GM12878 (cell line): ENCODE measurements at regions not wholly inside any gene's neighbourhood (a gene's known extent, or its start where the extent isn't known, plus 50 kb on each side); places are given as distances from the start of the nearest gene placed in this dataset.
A peak's percentile ranks its signal among the peaks of the same experiment; 100 is the strongest.

Source experiments
- BACH1 ChIP-seq: fragments of 450-650 bp; IDR thresholded peaks from 2 replicates; pipeline ENCODE4 v1.6.1; 2017; ENCODE audit warnings: mild to moderate bottlenecking, borderline replicate concordance
- BMI1 ChIP-seq: fragments of 450-650 bp; IDR thresholded peaks from 2 replicates; pipeline ENCODE4 v1.6.1; 2016; ENCODE audit warnings: mild to moderate bottlenecking, moderate library complexity, borderline replicate concordance
- HCFC1 ChIP-seq: fragments of 150-350 bp; IDR thresholded peaks from 2 replicates; pipeline ENCODE4 v1.6.1; 2014; ENCODE audit warnings: low read length
- NFXL1 ChIP-seq: fragments of 450-650 bp; IDR thresholded peaks from 2 replicates; pipeline ENCODE4 v1.6.1; 2017; ENCODE audit warnings: antibody characterized with exemption, mild to moderate bottlenecking, borderline replicate concordance
- PML ChIP-seq: IDR thresholded peaks from 2 replicates; pipeline ENCODE4 v1.6.1; 2012; ENCODE audit warnings: low read length, inconsistent platforms
- SPI1 ChIP-seq: IDR thresholded peaks from 2 replicates; pipeline ENCODE4 v1.6.1; 2011; ENCODE audit warnings: low read depth, mild to moderate bottlenecking, low read length, moderate library complexity, borderline replicate concordance; ENCODE audit not compliant: insufficient read depth
- TARDBP ChIP-seq: IDR thresholded peaks from 2 replicates; pipeline ENCODE4 v1.6.1; 2016; ENCODE audit warnings: borderline replicate concordance
- TF ChIP-seq, protein P1 (sequence below): fragments of 450-650 bp; formaldehyde crosslinking; IDR thresholded peaks from 2 replicates; pipeline ENCODE4 v1.4.0; 2020; ENCODE audit warnings: mild to moderate bottlenecking, moderate library complexity
- TF ChIP-seq, protein P2 (sequence below): fragments of 450-650 bp; IDR thresholded peaks from 2 replicates; pipeline ENCODE4 v1.6.1; 2017; ENCODE audit warnings: antibody characterized with exemption, mild to moderate bottlenecking, moderate library complexity
- TF ChIP-seq, protein P3 (sequence below): fragments of 150-350 bp; IDR thresholded peaks from 2 replicates; pipeline ENCODE4 v1.6.1; 2014; ENCODE audit warnings: mild to moderate bottlenecking, low read depth, low read length
- TF ChIP-seq, protein P4 (sequence below): IDR thresholded peaks from 2 replicates; pipeline ENCODE4 v1.6.1; 2011; ENCODE audit warnings: low read depth, mild to moderate bottlenecking, low read length, moderate library complexity, borderline replicate concordance; ENCODE audit errors: extremely low read depth

DNA sequence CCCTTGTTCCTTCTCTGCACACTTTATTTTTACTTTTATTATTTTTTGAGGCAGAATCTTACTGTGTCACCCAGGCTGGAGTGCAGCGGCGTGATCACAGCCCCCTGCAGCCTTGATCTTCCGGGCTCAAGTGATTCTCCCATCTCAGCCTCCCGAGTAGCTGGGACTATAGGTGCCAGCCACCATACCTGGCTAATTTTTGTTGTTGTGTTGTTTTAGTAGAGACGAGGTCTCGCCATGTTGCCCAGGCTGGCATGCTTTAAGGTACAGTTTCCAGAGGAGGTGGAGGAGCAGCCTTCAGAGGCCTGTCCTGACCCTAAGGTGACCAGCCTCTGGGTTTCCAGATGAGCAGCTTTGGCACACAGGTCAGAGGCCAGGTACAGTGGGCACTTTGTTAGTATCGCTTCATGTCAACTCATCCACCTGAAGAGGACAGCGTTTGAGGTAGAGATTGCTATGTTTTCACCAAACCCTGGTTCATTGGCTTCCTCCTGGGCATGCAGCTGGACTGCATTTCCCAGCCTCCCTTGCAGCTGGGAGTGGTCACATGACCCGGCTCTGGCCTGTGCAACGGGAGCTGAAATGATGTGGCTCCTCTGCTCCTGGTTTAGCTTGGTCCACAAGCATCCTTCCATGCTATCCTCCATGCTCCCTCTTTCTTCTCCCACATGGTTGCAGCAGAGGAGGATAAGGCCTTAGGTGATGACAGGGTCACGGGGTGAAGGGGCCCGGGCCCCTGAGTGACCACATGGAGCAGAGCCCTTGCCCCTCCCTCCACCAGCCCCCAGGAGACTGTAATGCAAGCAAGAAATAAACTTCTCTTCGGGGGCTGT lies 139.3 kb upstream of the IER5L start (continued):
- TF ChIP-seq, protein P1, sequence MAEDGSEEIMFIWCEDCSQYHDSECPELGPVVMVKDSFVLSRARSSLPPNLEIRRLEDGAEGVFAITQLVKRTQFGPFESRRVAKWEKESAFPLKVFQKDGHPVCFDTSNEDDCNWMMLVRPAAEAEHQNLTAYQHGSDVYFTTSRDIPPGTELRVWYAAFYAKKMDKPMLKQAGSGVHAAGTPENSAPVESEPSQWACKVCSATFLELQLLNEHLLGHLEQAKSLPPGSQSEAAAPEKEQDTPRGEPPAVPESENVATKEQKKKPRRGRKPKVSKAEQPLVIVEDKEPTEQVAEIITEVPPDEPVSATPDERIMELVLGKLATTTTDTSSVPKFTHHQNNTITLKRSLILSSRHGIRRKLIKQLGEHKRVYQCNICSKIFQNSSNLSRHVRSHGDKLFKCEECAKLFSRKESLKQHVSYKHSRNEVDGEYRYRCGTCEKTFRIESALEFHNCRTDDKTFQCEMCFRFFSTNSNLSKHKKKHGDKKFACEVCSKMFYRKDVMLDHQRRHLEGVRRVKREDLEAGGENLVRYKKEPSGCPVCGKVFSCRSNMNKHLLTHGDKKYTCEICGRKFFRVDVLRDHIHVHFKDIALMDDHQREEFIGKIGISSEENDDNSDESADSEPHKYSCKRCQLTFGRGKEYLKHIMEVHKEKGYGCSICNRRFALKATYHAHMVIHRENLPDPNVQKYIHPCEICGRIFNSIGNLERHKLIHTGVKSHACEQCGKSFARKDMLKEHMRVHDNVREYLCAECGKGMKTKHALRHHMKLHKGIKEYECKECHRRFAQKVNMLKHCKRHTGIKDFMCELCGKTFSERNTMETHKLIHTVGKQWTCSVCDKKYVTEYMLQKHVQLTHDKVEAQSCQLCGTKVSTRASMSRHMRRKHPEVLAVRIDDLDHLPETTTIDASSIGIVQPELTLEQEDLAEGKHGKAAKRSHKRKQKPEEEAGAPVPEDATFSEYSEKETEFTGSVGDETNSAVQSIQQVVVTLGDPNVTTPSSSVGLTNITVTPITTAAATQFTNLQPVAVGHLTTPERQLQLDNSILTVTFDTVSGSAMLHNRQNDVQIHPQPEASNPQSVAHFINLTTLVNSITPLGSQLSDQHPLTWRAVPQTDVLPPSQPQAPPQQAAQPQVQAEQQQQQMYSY, result no peak
- no peak for TF ChIP-seq TARDBP
- TF ChIP-seq, protein P2, sequence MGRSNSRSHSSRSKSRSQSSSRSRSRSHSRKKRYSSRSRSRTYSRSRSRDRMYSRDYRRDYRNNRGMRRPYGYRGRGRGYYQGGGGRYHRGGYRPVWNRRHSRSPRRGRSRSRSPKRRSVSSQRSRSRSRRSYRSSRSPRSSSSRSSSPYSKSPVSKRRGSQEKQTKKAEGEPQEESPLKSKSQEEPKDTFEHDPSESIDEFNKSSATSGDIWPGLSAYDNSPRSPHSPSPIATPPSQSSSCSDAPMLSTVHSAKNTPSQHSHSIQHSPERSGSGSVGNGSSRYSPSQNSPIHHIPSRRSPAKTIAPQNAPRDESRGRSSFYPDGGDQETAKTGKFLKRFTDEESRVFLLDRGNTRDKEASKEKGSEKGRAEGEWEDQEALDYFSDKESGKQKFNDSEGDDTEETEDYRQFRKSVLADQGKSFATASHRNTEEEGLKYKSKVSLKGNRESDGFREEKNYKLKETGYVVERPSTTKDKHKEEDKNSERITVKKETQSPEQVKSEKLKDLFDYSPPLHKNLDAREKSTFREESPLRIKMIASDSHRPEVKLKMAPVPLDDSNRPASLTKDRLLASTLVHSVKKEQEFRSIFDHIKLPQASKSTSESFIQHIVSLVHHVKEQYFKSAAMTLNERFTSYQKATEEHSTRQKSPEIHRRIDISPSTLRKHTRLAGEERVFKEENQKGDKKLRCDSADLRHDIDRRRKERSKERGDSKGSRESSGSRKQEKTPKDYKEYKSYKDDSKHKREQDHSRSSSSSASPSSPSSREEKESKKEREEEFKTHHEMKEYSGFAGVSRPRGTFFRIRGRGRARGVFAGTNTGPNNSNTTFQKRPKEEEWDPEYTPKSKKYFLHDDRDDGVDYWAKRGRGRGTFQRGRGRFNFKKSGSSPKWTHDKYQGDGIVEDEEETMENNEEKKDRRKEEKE, result no peak
- no peak for TF ChIP-seq BMI1
- TF ChIP-seq SPI1, result no peak
- TF ChIP-seq HCFC1, result peak; percentile 68
- no peak for TF ChIP-seq NFXL1
- TF ChIP-seq, protein P3, sequence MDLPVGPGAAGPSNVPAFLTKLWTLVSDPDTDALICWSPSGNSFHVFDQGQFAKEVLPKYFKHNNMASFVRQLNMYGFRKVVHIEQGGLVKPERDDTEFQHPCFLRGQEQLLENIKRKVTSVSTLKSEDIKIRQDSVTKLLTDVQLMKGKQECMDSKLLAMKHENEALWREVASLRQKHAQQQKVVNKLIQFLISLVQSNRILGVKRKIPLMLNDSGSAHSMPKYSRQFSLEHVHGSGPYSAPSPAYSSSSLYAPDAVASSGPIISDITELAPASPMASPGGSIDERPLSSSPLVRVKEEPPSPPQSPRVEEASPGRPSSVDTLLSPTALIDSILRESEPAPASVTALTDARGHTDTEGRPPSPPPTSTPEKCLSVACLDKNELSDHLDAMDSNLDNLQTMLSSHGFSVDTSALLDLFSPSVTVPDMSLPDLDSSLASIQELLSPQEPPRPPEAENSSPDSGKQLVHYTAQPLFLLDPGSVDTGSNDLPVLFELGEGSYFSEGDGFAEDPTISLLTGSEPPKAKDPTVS, result no peak
- TF ChIP-seq, protein P4, sequence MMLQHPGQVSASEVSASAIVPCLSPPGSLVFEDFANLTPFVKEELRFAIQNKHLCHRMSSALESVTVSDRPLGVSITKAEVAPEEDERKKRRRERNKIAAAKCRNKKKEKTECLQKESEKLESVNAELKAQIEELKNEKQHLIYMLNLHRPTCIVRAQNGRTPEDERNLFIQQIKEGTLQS, result peak; percentile 60; the same call in 1 of the 2 replicates
- no peak for TF ChIP-seq PML
- no peak for TF ChIP-seq BACH1
